Breast epithelium (tissue), 4 donors: ENCODE measurements at regions not wholly inside any gene's neighbourhood (a gene's known extent, or its start where the extent isn't known, plus 50 kb on each side); places are given as distances from the start of the nearest gene placed in this dataset.

ENCODE experiments used
- DNase-seq, 2 donors: peaks; one replicate each; pipeline ENCODE4 v3.0.0-alpha.2; 2019; ENCODE audit warnings: low spot score in 2 of 2
- H3K27ac ChIP-seq, 2 donors: fragments of 200-600 bp; sonication (generic) in 1 of 2; one replicate each; pipeline ENCODE4 v1.5.1; 2016 to 2019; ENCODE audit warnings: mild to moderate bottlenecking in 1 of 2
- H3K27me3 ChIP-seq, 2 donors: fragments of 200-600 bp; sonication (generic) in 1 of 2; one replicate each; pipeline versions ENCODE4 v1.5.1 to v1.6.0; 2017 to 2019; ENCODE audit warnings: control low read depth in 1 of 2, mild to moderate bottlenecking in 1 of 2
- H3K36me3 ChIP-seq: fragments of 200-600 bp; one replicate; pipeline ENCODE4 v1.5.1; 2019
- H3K4me1 ChIP-seq, 2 donors: fragments of 200-600 bp; sonication (generic); one replicate each; pipeline ENCODE4 v1.5.1; 2016 to 2019; ENCODE audit warnings: control low read depth in 1 of 2
- H3K4me3 ChIP-seq, 3 donors: fragments of 200-600 bp; sonication (generic); 1 replicate in 2 of 3; 2 replicates in 1 of 3; pipeline ENCODE4 v1.5.1; 2016 to 2019; ENCODE audit warnings: mild to moderate bottlenecking in 3 of 3, moderate library complexity in 2 of 3
- H3K9me3 ChIP-seq, 2 donors: fragments of 200-600 bp; sonication (generic) in 1 of 2; one replicate each; pipeline ENCODE4 v1.5.1; 2016 to 2019; ENCODE audit warnings: control low read depth in 1 of 2
- POLR2A ChIP-seq: fragments of 450-650 bp; IDR thresholded peaks from one replicate; pipeline ENCODE4 v1.6.1; 2016; ENCODE audit warnings: antibody characterized with exemption, mild to moderate bottlenecking, moderate library complexity
- POLR2AphosphoS5 ChIP-seq, 3 donors: sonication (generic); formaldehyde crosslinking; IDR thresholded peaks; one replicate each; pipeline ENCODE4 v1.6.1; 2017; ENCODE audit warnings: antibody characterized with exemption in 3 of 3
- intact Hi-C: fragments of 100-400 bp; cut with DNase I; formaldehyde crosslinking; loops from one replicate; pipeline ENCODE4 v1.15.1; 2023; ENCODE audit warnings: low total_unique reads
- TF ChIP-seq, protein P1 (sequence below), 3 donors: fragments of 450-650 bp; IDR thresholded peaks; one replicate each; pipeline ENCODE4 v1.5.1; 2016 to 2017; ENCODE audit warnings: antibody characterized with exemption in 3 of 3, mild to moderate bottlenecking in 3 of 3, moderate library complexity in 3 of 3

DNA sequence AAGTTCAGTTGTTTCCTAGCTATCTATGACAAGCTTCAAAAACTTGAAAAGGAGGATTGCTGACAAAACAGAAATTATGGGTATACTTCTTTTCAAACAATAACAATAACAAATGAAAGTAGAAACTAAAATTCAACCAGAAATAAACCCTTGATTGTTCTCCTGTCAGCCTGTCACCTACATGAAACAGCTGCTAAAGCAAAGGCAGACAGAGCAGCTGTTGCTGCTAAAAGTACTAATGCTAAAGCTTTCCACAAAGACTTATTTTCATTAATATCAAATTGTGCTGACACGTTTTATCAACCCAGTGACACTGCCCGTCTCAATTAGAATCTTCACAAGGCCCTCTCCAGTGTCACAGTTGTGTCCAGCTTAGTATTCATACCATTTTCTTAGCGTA is 533.2 kb upstream of the GBE1 start:
- intact Hi-C loops = no loop called here
- no peak for DNase-seq
- H3K4me1 ChIP-seq = no peaks in the 10 kb centered on the region

DNA sequence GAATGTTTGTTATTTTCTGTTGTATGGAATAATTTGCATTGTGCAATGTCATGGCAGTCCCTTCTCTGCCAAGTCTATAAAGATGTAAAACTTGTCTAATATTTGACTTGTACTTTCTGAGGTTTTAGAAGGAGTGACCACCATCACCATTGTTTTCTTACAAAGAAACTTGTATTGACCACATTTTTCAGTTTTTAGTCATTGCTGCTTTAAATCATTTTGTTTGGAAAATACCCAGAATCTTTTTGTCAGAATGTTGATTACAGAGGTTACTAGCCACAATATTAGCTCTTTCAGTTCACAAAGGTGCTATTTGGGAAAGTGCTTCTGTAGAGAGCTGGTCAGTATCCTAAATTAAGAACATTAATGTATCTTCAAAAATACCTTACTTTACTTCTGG is 532.4 kb upstream of the GBE1 start:
- H3K4me1 ChIP-seq = no peaks in the 10 kb centered on the region
- no peak for DNase-seq
- H3K27me3 ChIP-seq = no peaks in the 10 kb centered on the region
- H3K9me3 ChIP-seq = no peaks in the 10 kb centered on the region
- no peaks in the 10 kb centered on the region for H3K36me3 ChIP-seq
- no peak for TF ChIP-seq POLR2AphosphoS5 (IDR thresholded peaks at IDR 0.05)
- TF ChIP-seq, protein P1, sequence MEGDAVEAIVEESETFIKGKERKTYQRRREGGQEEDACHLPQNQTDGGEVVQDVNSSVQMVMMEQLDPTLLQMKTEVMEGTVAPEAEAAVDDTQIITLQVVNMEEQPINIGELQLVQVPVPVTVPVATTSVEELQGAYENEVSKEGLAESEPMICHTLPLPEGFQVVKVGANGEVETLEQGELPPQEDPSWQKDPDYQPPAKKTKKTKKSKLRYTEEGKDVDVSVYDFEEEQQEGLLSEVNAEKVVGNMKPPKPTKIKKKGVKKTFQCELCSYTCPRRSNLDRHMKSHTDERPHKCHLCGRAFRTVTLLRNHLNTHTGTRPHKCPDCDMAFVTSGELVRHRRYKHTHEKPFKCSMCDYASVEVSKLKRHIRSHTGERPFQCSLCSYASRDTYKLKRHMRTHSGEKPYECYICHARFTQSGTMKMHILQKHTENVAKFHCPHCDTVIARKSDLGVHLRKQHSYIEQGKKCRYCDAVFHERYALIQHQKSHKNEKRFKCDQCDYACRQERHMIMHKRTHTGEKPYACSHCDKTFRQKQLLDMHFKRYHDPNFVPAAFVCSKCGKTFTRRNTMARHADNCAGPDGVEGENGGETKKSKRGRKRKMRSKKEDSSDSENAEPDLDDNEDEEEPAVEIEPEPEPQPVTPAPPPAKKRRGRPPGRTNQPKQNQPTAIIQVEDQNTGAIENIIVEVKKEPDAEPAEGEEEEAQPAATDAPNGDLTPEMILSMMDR (IDR thresholded peaks at IDR 0.05) = no peak
- H3K4me3 ChIP-seq = no peak overlapping the region
- intact Hi-C loops = no loop called here
- H3K27ac ChIP-seq = no peak overlapping the region

More for the DNA sequence above, 533.2 kb upstream of the GBE1 start:
- Histone ChIP-seq H3K27me3 (no peaks in the 10 kb centered on the region), H3K27ac (no peak overlapping the region), H3K4me3 (no peak overlapping the region), H3K36me3 (no peaks in the 10 kb centered on the region), H3K9me3 (no peaks in the 10 kb centered on the region)
- TF ChIP-seq, protein P1 (IDR thresholded peaks at IDR 0.05) = no peak
- TF ChIP-seq POLR2A = no peak
- TF ChIP-seq POLR2AphosphoS5 (IDR thresholded peaks at IDR 0.05) = no peak

DNA sequence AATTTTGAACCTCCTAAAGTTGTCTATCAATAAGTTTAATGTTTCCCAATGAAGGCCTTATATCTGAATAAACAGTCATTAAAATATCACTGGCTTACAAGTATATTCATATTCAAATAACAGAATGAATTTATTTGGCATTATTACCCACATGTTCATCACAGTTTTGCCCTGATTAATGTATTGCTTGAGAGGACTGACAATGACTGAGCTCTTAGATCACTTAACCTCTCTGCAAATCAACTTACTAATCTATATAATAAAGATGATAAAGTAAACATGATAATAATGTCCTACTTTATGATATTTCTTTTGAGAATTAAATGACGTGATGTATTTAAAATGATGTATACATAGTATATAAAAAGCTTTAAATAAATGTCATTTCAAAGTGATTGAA is 532.0 kb upstream of the GBE1 start:
- no peak for DNase-seq
- Histone ChIP-seq H3K9me3 (peaks cover 0 to under 1% of the 10 kb centered on the region in 2 donors), H3K27ac (no peak overlapping the region), H3K36me3 (no peaks in the 10 kb centered on the region), H3K4me1 (no peaks in the 10 kb centered on the region), H3K27me3 (no peaks in the 10 kb centered on the region), H3K4me3 (no peak overlapping the region)
- intact Hi-C loops = no loop called here
- no peak for TF ChIP-seq POLR2AphosphoS5 (IDR thresholded peaks at IDR 0.05)
- TF ChIP-seq, protein P1 (IDR thresholded peaks at IDR 0.05) = no peak

DNA sequence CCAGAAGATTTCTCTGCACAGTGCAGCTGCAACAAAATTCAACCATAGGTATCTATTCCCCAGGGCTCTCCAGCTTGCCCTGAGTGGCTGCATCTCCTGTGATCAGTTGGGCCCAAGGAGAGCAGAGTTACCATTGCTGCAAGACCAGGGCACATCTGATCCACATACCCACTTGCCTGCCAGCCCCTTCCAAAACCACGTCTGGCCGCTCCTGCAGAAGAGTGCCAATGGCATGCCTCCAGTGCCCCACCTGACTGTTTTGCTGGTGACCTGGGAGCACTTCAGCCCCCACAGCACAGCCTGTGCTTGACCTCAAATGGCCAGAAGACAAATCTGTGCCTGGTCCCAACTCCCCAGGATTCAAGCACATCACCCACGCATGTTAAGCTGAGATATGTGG is 526.1 kb upstream of the GBE1 start:
- Histone ChIP-seq H3K9me3 (peaks cover 0 to 5% of the 10 kb centered on the region in 2 donors), H3K4me1 (no peaks in the 10 kb centered on the region), H3K27me3 (no peaks in the 10 kb centered on the region), H3K27ac (no peak overlapping the region), H3K36me3 (no peaks in the 10 kb centered on the region), H3K4me3 (no peak overlapping the region)
- intact Hi-C loops = no loop called here
- TF ChIP-seq, protein P1 (IDR thresholded peaks at IDR 0.05) = no peak
- TF ChIP-seq POLR2AphosphoS5 (IDR thresholded peaks at IDR 0.05) (no peak), POLR2A (no peak)
- DNase-seq = no peak

DNA sequence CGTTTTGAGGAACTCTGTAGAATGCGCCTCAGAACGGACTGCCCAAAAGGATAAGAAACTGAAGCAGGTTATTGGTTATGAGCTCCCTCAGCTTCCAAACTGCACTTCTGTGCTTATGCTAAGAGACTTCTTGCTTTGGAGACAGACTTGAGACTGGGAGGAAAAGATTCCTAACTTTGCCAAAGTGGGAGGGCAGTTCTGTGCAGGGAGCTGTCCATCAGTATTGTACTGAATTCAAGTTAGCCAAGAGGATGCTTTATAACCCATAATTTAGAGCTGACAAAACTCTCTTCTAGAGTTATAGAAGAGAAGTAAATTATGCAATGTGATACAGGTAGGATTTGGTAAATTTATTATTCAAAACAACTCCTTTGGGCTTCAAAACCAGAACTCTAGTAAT is 519.8 kb upstream of the GBE1 start:
- Histone ChIP-seq H3K4me1 (no peaks in the 10 kb centered on the region), H3K27ac (no peak overlapping the region), H3K27me3 (no peaks in the 10 kb centered on the region), H3K36me3 (no peaks in the 10 kb centered on the region), H3K4me3 (no peak overlapping the region), H3K9me3 (no peaks in the 10 kb centered on the region)
- intact Hi-C loops = no loop called here
- TF ChIP-seq POLR2A = no peak
- no peak for TF ChIP-seq POLR2AphosphoS5 (IDR thresholded peaks at IDR 0.05)
- TF ChIP-seq, protein P1 (IDR thresholded peaks at IDR 0.05) = no peak
- DNase-seq = no peak
